Retinal pigment epithelial cell (primary cell): ENCODE measurements at regions not wholly inside any gene's neighbourhood (a gene's known extent, or its start where the extent isn't known, plus 50 kb on each side); places are given as distances from the start of the nearest gene placed in this dataset.

Experiments used
- DNase-seq: peaks from one replicate; pipeline ENCODE4 v3.0.0-alpha.2; 2010; ENCODE audit warnings: low read depth
- H3K4me3 ChIP-seq: 2 replicates; pipeline ENCODE4 v1.5.1; 2011; ENCODE audit warnings: mild to moderate bottlenecking, low read length, control low read depth, moderate library complexity
- CTCF ChIP-seq: conservative IDR thresholded peaks from 2 replicates; pipeline ENCODE4 v1.5.1; 2011; ENCODE audit warnings: low read depth, low read length, control low read depth, inconsistent platforms

GRCh38 chr13:33743438-33744368, 74.2 kb upstream of the RFC3 start:
- TF ChIP-seq CTCF: no peak
- no peak for DNase-seq
- no peak overlapping the region for H3K4me3 ChIP-seq

- H3K4me3 ChIP-seq: no peak overlapping the region
- no peak for TF ChIP-seq CTCF
- DNase-seq: no peak
Observed at GRCh38 chr13:33744589-33745369, 73.2 kb upstream of the RFC3 start.

GRCh38 chr13:33745370-33746324, 72.3 kb upstream of the RFC3 start:
- TF ChIP-seq CTCF: no peak
- DNase-seq: no peak
- no peak overlapping the region for H3K4me3 ChIP-seq

GRCh38 chr13:33746867-33747266, 71.1 kb upstream of the RFC3 start:
- TF ChIP-seq CTCF: no peak
- DNase-seq: no peak
- no peak overlapping the region for H3K4me3 ChIP-seq

GRCh38 chr13:33751151-33751550, 66.8 kb upstream of the RFC3 start:
- TF ChIP-seq CTCF: no peak
- no peak overlapping the region for H3K4me3 ChIP-seq
- DNase-seq: peak; percentile 43

- H3K4me3 ChIP-seq: no peak overlapping the region
- TF ChIP-seq CTCF: no peak
Observed at GRCh38 chr13:33752094-33752493, 65.9 kb upstream of the RFC3 start.

More at GRCh38 chr13:33752094-33752493, 65.9 kb upstream of the RFC3 start:
- no peak for DNase-seq
